ENCODE measurements at regions not wholly inside any gene's neighbourhood (a gene's known extent, or its start where the extent isn't known, plus 50 kb on each side); places are given as distances from the start of the nearest gene placed in this dataset.

DNA sequence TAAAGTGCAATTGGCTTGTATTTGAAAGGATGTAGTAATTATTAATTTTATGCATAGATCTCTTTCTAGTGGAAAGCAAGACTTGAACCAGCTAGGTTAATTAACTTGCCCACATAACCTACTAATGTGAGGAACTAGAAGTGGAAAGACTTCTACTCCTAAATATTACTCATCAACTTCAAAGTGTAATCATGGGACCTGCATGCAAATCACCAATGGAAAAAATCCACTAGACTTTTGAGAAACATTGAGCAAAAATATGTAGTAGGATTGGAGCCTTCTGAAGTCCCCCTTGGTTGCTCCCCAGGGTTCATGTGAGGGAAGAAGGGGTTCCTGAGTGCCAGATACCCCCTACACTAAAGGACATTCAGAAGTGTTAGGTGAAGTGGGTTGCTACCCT lies 240.2 kb downstream of the PTEN start:
- H3K9me3 ChIP-seq (ENCODE audit: control insufficient read depth, insufficient read depth, low read length): peaks cover 3% of the 10 kb centered on the region; the same call in 1 of the 2 replicates

DNA sequence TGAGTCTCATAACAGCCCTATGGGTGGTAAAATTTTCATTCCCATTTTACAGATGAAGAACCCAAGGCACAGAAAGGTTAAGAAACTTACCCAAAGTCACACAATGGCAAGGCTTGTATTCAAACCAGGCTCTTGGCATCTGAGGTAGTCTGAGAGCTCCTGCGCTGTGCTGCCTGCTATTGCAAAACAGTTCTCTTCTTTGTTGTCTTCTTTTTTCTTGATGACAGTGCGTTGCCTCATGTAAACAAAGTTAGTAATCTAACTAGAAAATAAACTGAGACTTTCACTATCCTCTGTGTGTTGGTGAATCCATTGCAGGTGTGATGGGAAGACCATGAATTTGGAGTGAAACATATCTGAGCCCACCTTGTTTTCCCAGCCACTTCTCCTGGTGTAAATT lies 240.8 kb downstream of the PTEN start:
- Histone ChIP-seq H3K27ac (ENCODE audit: low read depth, low read length) (no peak overlapping the region), H3K36me3 (ENCODE audit: control insufficient read depth, low read length) (peaks cover 14% of the 10 kb centered on the region), H3K9me2 (replicated peaks; ENCODE audit: control insufficient read depth, low read length) (no peaks in the 10 kb centered on the region), H3K4me2 (ENCODE audit: low read length) (peak overlapping the region; percentile 45), H3K4me3 (ENCODE audit: low read length) (no peak overlapping the region), H3K4me1 (ENCODE audit: control insufficient read depth, low read length) (peaks cover 75% of the 10 kb centered on the region), H4K20me1 (ENCODE audit: control insufficient read depth, insufficient read depth, low read depth, low read length) (no peaks in the 10 kb centered on the region), H3K9me3 (ENCODE audit: control insufficient read depth, insufficient read depth, low read length) (peaks cover 3% of the 10 kb centered on the region; the same call in 1 of the 2 replicates), H3F3A (ENCODE audit: control insufficient read depth, insufficient read depth) (peaks cover 17% of the 10 kb centered on the region), H3K79me2 (ENCODE audit: control insufficient read depth, low read length) (no peaks in the 10 kb centered on the region), H3K27me3 (ENCODE audit: control insufficient read depth, low read length) (no peaks in the 10 kb centered on the region)
- TF ChIP-seq, protein P1, sequence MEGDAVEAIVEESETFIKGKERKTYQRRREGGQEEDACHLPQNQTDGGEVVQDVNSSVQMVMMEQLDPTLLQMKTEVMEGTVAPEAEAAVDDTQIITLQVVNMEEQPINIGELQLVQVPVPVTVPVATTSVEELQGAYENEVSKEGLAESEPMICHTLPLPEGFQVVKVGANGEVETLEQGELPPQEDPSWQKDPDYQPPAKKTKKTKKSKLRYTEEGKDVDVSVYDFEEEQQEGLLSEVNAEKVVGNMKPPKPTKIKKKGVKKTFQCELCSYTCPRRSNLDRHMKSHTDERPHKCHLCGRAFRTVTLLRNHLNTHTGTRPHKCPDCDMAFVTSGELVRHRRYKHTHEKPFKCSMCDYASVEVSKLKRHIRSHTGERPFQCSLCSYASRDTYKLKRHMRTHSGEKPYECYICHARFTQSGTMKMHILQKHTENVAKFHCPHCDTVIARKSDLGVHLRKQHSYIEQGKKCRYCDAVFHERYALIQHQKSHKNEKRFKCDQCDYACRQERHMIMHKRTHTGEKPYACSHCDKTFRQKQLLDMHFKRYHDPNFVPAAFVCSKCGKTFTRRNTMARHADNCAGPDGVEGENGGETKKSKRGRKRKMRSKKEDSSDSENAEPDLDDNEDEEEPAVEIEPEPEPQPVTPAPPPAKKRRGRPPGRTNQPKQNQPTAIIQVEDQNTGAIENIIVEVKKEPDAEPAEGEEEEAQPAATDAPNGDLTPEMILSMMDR (IDR thresholded peaks at IDR 0.05; ENCODE audit: low read depth, low read length, poor library complexity, severe bottlenecking): no peak
- no peak for TF ChIP-seq EZH2phosphoT487 (IDR thresholded peaks at IDR 0.05; ENCODE audit: borderline replicate concordance, low read length)

More for the DNA sequence above, 240.2 kb downstream of the PTEN start:
- H3K27me3 ChIP-seq (ENCODE audit: control insufficient read depth, low read length): no peaks in the 10 kb centered on the region
- no peak overlapping the region for H3K4me3 ChIP-seq (ENCODE audit: low read length)
- TF ChIP-seq, protein P1 (IDR thresholded peaks at IDR 0.05; ENCODE audit: low read depth, low read length, poor library complexity, severe bottlenecking): no peak
- TF ChIP-seq EZH2phosphoT487 (IDR thresholded peaks at IDR 0.05; ENCODE audit: borderline replicate concordance, low read length): no peak
- peaks cover 14% of the 10 kb centered on the region for H3K36me3 ChIP-seq (ENCODE audit: control insufficient read depth, low read length)
- peaks cover 11% of the 10 kb centered on the region for H3F3A ChIP-seq (ENCODE audit: control insufficient read depth, insufficient read depth)
- H3K4me2 ChIP-seq (ENCODE audit: low read length): no peak overlapping the region
- H3K79me2 ChIP-seq (ENCODE audit: control insufficient read depth, low read length): no peaks in the 10 kb centered on the region
- H3K4me1 ChIP-seq (ENCODE audit: control insufficient read depth, low read length): peaks cover 68% of the 10 kb centered on the region
- H4K20me1 ChIP-seq (ENCODE audit: control insufficient read depth, insufficient read depth, low read depth, low read length): no peaks in the 10 kb centered on the region
- H3K27ac ChIP-seq (ENCODE audit: low read depth, low read length): no peak overlapping the region
- no peaks in the 10 kb centered on the region for H3K9me2 ChIP-seq (replicated peaks; ENCODE audit: control insufficient read depth, low read length)

- peaks cover 22% of the 10 kb centered on the region for H3F3A ChIP-seq (ENCODE audit: control insufficient read depth, insufficient read depth)
- peaks cover 88% of the 10 kb centered on the region for H3K4me1 ChIP-seq (ENCODE audit: control insufficient read depth, low read length)
- H3K9me2 ChIP-seq (replicated peaks; ENCODE audit: control insufficient read depth, low read length): no peaks in the 10 kb centered on the region
- peaks cover 3% of the 10 kb centered on the region; the same call in 1 of the 2 replicates for H3K9me3 ChIP-seq (ENCODE audit: control insufficient read depth, insufficient read depth, low read length)
- peak overlapping the region; percentile 73 for H3K4me2 ChIP-seq (ENCODE audit: low read length)
- peak overlapping the region; percentile 97 for H3K27ac ChIP-seq (ENCODE audit: low read depth, low read length)
- peak overlapping the region; percentile 64 for H3K4me3 ChIP-seq (ENCODE audit: low read length)
- peaks cover 25% of the 10 kb centered on the region for H3K36me3 ChIP-seq (ENCODE audit: control insufficient read depth, low read length)
- TF ChIP-seq, protein P1 (IDR thresholded peaks at IDR 0.05; ENCODE audit: low read depth, low read length, poor library complexity, severe bottlenecking): no peak
- no peak for TF ChIP-seq EZH2phosphoT487 (IDR thresholded peaks at IDR 0.05; ENCODE audit: borderline replicate concordance, low read length)
- no peaks in the 10 kb centered on the region for H3K27me3 ChIP-seq (ENCODE audit: control insufficient read depth, low read length)
- no peaks in the 10 kb centered on the region for H3K79me2 ChIP-seq (ENCODE audit: control insufficient read depth, low read length)
- no peaks in the 10 kb centered on the region for H4K20me1 ChIP-seq (ENCODE audit: control insufficient read depth, insufficient read depth, low read depth, low read length)
Measured at GRCh38 chr10:88106366-88106765, 242.9 kb downstream of the PTEN start.

Measured in DOHH2 (cell line).